Testis (tissue), 2 donors: ENCODE measurements at regions not wholly inside any gene's neighbourhood (a gene's known extent, or its start where the extent isn't known, plus 50 kb on each side); places are given as distances from the start of the nearest gene placed in this dataset.

ENCODE experiments used
- DNase-seq: peaks from one replicate; pipeline ENCODE4 v3.0.0-alpha.2; 2019
- H3K27ac ChIP-seq, 2 donors: fragments of 200-600 bp; sonication (generic); one replicate each; pipeline ENCODE4 v1.5.1; 2019
- H3K27me3 ChIP-seq: fragments of 200-600 bp; sonication (generic); one replicate; pipeline ENCODE4 v1.5.1; 2019
- H3K36me3 ChIP-seq: fragments of 200-600 bp; sonication (generic); one replicate; pipeline ENCODE4 v1.5.1; 2017; ENCODE audit warnings: low read depth; ENCODE audit errors: missing control alignments
- H3K4me1 ChIP-seq: fragments of 200-600 bp; sonication (generic); one replicate; pipeline ENCODE4 v1.5.1; 2019
- H3K4me3 ChIP-seq, 2 donors: fragments of 200-600 bp; sonication (generic); one replicate each; pipeline ENCODE4 v1.5.1; 2017 to 2019
- H3K9me3 ChIP-seq: fragments of 200-600 bp; sonication (generic); one replicate; pipeline ENCODE4 v1.5.1; 2017
- CTCF ChIP-seq, 3 experiments: fragments of 450-650 bp in 2 of 3; fragments of 200-600 bp in 1 of 3; sonication (generic) in 1 of 3; IDR thresholded peaks; one replicate each; pipeline ENCODE4 v1.5.1; 2016 to 2019; ENCODE audit warnings: antibody characterized with exemption in 3 of 3, mild to moderate bottlenecking in 2 of 3, moderate library complexity in 1 of 3
- POLR2A ChIP-seq: fragments of 450-650 bp; IDR thresholded peaks from one replicate; pipeline ENCODE4 v1.6.1; 2017; ENCODE audit warnings: antibody characterized with exemption, mild to moderate bottlenecking, moderate library complexity
- WGBS, 2 donors: methylation state at CpG; one replicate each; pipeline ENCODE4 v1.1.5; 2018; 5-methylcytosine and 5-hydroxymethylcytosine counted together
- intact Hi-C: fragments of 100-400 bp; cut with DNase I; formaldehyde crosslinking; loops from one replicate; pipeline ENCODE4 v1.15.1; 2023; ENCODE audit warnings: low total_unique reads

GRCh38 chr9:14413812-14414211 lies 99.9 kb upstream of the NFIB start:
- Histone ChIP-seq H3K27me3 (no peaks in the 10 kb centered on the region), H3K4me1 (no peaks in the 10 kb centered on the region), H3K4me3 (no peak overlapping the region), H3K27ac (no peak overlapping the region), H3K9me3 (no peaks in the 10 kb centered on the region), H3K36me3 (no peaks in the 10 kb centered on the region)
- WGBS, 2 donors, result 93 to 95% methylated on average over 6 of the region's 6 CpGs
- no peak for DNase-seq
- intact Hi-C loops, result no loop called here
- TF ChIP-seq POLR2A, result no peak
- TF ChIP-seq CTCF (IDR thresholded peaks at IDR 0.05), result no peak

DNA sequence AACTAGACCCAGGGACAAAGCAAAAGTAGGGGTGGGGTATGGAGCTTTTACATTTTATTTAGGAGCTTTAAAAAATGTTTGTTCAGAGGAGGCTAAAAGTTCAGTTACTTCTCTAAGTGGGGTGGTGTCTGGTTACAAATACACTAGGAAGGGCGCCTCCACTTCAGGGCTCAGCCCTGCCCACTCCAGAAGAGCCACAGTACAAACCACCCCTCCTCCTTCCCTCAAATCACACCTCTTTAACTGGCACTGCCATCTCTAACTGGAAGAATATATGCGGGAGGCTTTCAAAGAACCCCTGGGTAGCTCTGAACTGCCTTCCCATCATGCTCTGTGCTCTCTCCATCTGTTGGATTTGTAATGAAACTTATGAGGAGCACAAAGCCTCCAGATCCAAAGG lies 98.8 kb upstream of the NFIB start:
- TF ChIP-seq CTCF (IDR thresholded peaks at IDR 0.05) (no peak), POLR2A (no peak)
- H3K9me3 ChIP-seq, result no peaks in the 10 kb centered on the region
- H3K36me3 ChIP-seq, result no peaks in the 10 kb centered on the region
- H3K4me3 ChIP-seq, result no peak overlapping the region
- WGBS, 2 donors, result 91 to 96% methylated on average over 2 of the region's 2 CpGs
- intact Hi-C loops, result no loop called here
- no peak for DNase-seq
- H3K4me1 ChIP-seq, result no peaks in the 10 kb centered on the region
- no peaks in the 10 kb centered on the region for H3K27me3 ChIP-seq
- H3K27ac ChIP-seq, result no peak overlapping the region

- intact Hi-C loops, result no loop called here
- Histone ChIP-seq H3K9me3 (no peaks in the 10 kb centered on the region), H3K4me3 (no peak overlapping the region), H3K36me3 (no peaks in the 10 kb centered on the region), H3K4me1 (no peaks in the 10 kb centered on the region), H3K27ac (no peak overlapping the region), H3K27me3 (no peaks in the 10 kb centered on the region)
- TF ChIP-seq POLR2A (no peak), CTCF (IDR thresholded peaks at IDR 0.05) (no peak)
- no peak for DNase-seq
- 73 to 93% methylated on average over 2 of the region's 2 CpGs for WGBS, 2 donors
Measured at GRCh38 chr9:14406463-14406862, 92.5 kb upstream of the NFIB start.

DNA sequence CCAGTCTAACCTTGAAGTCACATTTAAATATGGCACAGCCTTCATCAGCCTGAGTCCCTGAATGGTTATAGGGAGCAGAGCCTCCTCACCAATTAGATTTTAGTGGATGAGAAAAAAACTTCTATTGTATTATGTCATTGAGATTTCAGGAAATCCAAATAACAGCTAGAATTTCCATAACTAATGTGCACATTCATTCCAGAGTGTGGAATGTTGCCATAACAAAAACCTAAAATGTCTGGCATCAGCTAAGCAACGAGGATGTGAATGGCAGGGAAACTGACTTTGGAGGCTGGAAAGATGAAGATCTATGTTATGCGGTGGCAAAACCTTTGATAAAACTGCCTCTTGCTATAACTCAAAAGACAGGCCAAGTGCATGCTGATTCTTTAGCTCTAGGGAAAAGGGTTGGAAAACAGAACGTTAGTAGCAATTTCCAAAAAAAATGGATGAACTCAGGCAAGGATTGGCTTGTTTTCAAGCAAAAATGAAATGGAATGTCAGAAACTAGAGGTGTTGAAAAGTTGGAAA lies 91.3 kb upstream of the NFIB start:
- Histone ChIP-seq H3K27me3 (no peaks in the 10 kb centered on the region), H3K4me3 (no peak overlapping the region), H3K36me3 (no peaks in the 10 kb centered on the region), H3K27ac (no peak overlapping the region), H3K4me1 (no peaks in the 10 kb centered on the region), H3K9me3 (no peaks in the 10 kb centered on the region)
- DNase-seq, result no peak
- WGBS, 2 donors, result 81 to 87% methylated on average over 3 of the region's 3 CpGs
- TF ChIP-seq POLR2A (no peak), CTCF (IDR thresholded peaks at IDR 0.05) (no peak)
- intact Hi-C loops, result no loop called here

- intact Hi-C loops, result no loop called here
- 73 to 78% methylated on average over 4 of the region's 4 CpGs for WGBS, 2 donors
- H3K4me3 ChIP-seq, result no peak overlapping the region
- no peak overlapping the region for H3K27ac ChIP-seq
- TF ChIP-seq POLR2A, result no peak
- no peak for TF ChIP-seq CTCF (IDR thresholded peaks at IDR 0.05)
- no peaks in the 10 kb centered on the region for H3K4me1 ChIP-seq
- no peaks in the 10 kb centered on the region for H3K9me3 ChIP-seq
- no peaks in the 10 kb centered on the region for H3K27me3 ChIP-seq
- H3K36me3 ChIP-seq, result no peaks in the 10 kb centered on the region
- no peak for DNase-seq
Measured at GRCh38 chr9:14403081-14403480, 89.1 kb upstream of the NFIB start.
